ENCODE measurements at regions not wholly inside any gene's neighbourhood (a gene's known extent, or its start where the extent isn't known, plus 50 kb on each side); places are given as distances from the start of the nearest gene placed in this dataset.

DNA sequence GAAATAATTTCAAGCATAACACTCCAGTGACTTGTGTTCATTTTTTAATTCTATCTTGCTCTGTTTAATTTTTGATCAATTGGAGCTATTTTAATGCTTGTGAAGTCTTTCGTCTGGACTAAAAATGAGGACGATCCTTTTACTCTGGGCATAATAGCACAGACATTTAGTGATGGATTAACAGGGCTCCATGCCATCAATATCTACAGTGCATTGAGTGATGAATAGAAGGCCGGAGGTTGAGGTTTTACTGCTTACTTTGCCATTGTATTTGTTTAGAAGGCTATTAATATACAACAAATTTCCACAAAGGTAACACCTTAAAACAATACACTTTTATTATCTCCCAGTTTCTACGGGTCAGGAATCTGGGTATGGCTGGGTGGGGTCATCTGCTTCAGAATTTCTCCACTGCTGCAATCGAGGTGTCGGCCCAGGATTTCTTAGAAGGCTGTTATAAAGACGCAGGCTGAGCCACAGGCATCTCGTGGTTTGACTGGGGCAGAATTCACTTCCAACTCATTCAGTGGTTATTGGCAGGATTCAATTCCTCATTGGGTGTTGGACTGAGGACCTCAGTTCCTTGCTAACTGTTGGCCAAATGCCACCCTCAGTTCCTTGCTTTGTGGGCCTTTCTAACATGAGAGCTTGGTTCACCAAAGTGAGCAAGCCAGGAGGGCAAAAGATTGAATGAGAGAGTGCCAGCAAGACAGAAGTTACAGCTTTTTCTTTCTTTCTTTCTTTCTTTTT, 265.4 kb upstream of the VLDLR start:
- Histone ChIP-seq H3K27me3 (ENCODE audit: control insufficient read depth, insufficient read depth, low read length) (peaks cover 3% of the 10 kb centered on the region), H3K4me3 (ENCODE audit: low read depth, low read length) (no peak overlapping the region), H3K36me3 (ENCODE audit: control insufficient read depth, insufficient read depth, low read length) (no peaks in the 10 kb centered on the region)
- DNase-seq (ENCODE audit: low read depth) = no peak
- CTCF ChIA-PET = interaction anchor here (0.7 kb wide), 1 partner anchor 57 kb away, joined by 3 read pairs; no protein-coding TSS in a partner anchor
- no peak for TF ChIP-seq CTCF (IDR thresholded peaks at IDR 0.05; ENCODE audit: insufficient read depth, low read depth, low read length)
- POLR2A ChIA-PET = no interaction called here

DNA sequence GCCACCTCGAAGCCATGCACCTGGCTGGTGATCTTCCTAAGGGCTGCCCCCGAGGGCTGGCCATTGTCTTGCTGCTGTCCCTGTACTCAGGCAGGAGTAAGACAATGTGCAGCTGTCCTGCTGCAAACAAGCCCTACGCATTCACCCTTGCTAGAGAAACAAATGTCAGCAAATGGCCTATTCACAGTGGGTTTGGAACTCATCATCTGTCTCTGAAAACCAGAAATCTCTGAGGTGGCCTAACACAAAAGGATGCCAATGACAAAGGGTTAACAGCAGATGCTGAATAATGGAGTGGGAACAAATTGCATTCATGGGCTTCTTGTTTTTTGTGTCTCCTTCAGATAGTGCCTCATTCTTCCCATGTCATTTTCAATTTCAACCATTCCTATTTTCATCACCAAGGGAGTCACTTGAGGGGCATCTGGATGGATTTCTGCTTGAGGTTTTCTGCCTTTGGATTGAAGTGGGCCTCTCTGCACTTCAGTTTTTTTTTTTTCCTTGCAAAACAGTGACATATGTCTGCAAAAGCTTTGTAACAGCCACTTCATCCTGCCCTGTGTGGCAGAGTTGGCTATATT, 261.6 kb upstream of the VLDLR start:
- no peak for DNase-seq (ENCODE audit: low read depth)
- Histone ChIP-seq H3K36me3 (ENCODE audit: control insufficient read depth, insufficient read depth, low read length) (no peaks in the 10 kb centered on the region), H3K27me3 (ENCODE audit: control insufficient read depth, insufficient read depth, low read length) (peaks cover 3% of the 10 kb centered on the region), H3K4me3 (ENCODE audit: low read depth, low read length) (no peak overlapping the region)
- ChIA-PET POLR2A (no interaction called here), CTCF (interaction anchor here (1.3 to 1.4 kb wide), 2 partner anchors 10 to 24 kb away, joined by 3 to 4 read pairs; no protein-coding TSS in a partner anchor)
- no peak for TF ChIP-seq CTCF (IDR thresholded peaks at IDR 0.05; ENCODE audit: insufficient read depth, low read depth, low read length)

DNA sequence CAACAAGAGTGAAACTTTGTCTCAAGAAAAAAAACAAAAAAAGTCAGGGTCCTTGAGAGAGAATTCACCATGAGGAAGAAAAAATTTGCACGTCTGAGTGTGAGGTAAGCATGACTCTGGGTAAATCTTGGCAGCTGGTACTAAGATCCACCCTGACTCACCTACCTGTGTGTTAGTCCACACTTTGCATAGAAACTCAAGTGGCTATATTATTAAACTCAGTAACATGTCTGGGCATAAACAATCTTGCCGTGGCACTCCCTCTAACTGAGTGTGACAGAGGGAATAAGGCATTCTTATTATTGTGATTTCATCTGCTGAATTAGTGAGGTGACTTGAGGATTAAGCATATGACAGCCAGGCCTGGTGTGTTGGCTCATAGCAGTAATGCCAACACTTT, 259.4 kb upstream of the VLDLR start:
- H3K27me3 ChIP-seq (ENCODE audit: control insufficient read depth, insufficient read depth, low read length) = peaks cover 3% of the 10 kb centered on the region
- H3K36me3 ChIP-seq (ENCODE audit: control insufficient read depth, insufficient read depth, low read length) = no peaks in the 10 kb centered on the region
- no peak overlapping the region for H3K4me3 ChIP-seq (ENCODE audit: low read depth, low read length)
- no peak for DNase-seq (ENCODE audit: low read depth)
- ChIA-PET POLR2A (no interaction called here), CTCF (interaction anchor here (0.6 kb wide), 1 partner anchor 206 kb away, joined by 3 read pairs; no protein-coding TSS in a partner anchor)
- no peak for TF ChIP-seq CTCF (IDR thresholded peaks at IDR 0.05; ENCODE audit: insufficient read depth, low read depth, low read length)

DNA sequence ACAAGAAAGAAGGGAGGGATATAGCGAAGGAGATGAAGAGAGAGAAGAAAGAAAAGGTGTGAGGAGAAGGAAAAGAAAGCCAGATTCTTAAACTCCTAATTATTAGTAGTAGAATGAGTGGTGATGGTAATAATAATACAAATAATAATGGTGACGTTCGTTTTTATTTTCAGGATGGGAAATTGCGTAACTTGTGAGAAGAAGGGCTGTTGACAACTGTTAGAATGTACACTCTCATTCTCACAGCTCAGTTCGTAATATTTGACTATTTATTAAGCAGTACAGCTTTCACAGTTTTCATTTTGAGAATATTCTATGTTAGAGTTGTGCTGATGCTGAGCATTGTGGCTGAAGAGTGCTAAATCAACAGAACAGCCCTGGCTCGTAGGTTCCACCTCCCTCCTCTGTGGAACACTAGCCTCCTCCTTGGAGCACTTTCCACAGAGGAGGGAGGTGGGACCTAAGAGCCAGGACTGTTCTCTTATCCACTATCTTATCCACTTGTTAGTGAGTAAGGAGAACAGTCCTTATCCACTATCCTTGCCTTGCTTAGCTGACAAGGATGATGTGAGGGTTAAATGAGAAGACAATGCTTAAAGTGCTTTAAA, 258.3 kb upstream of the VLDLR start:
- DNase-seq (ENCODE audit: low read depth) = no peak

More for the DNA sequence above, 258.3 kb upstream of the VLDLR start:
- Histone ChIP-seq H3K4me3 (ENCODE audit: low read depth, low read length) (no peak overlapping the region), H3K36me3 (ENCODE audit: control insufficient read depth, insufficient read depth, low read length) (no peaks in the 10 kb centered on the region), H3K27me3 (ENCODE audit: control insufficient read depth, insufficient read depth, low read length) (peaks cover 3% of the 10 kb centered on the region; the same call in 1 of the 2 replicates)
- ChIA-PET POLR2A (no interaction called here), CTCF (no interaction called here)
- no peak for TF ChIP-seq CTCF (IDR thresholded peaks at IDR 0.05; ENCODE audit: insufficient read depth, low read depth, low read length)
